NT2/D1 (cell line): ENCODE measurements at regions not wholly inside any gene's neighbourhood (a gene's known extent, or its start where the extent isn't known, plus 50 kb on each side); places are given as distances from the start of the nearest gene placed in this dataset.

Experiments used
- YY1 ChIP-seq: IDR thresholded peaks from 2 replicates; pipeline ENCODE4 v1.6.1; 2011; ENCODE audit not compliant: insufficient read length, insufficient read depth
- ZNF274 ChIP-seq: IDR thresholded peaks from 2 replicates; pipeline ENCODE4 v1.6.1; 2011; ENCODE audit warnings: mild to moderate bottlenecking, low read depth, low read length

- TF ChIP-seq ZNF274 (no peak), YY1 (no peak)
These were observed 1221.1 kb downstream of the SLITRK1 start for GRCh38 chr13:82661126-82661525.
